HG02973 (cell line): ENCODE measurements at regions not wholly inside any gene's neighbourhood (a gene's known extent, or its start where the extent isn't known, plus 50 kb on each side); places are given as distances from the start of the nearest gene placed in this dataset.

Source experiments
- ATAC-seq: cut with Tn5 transposase; IDR thresholded peaks from one replicate; pipeline ENCODE4 v1.9.1; 2021; ENCODE audit warnings: moderate library complexity; ENCODE audit not compliant: unreplicated experiment

- ATAC-seq: no peak
Measured at GRCh38 chr5:93076096-93076495, 504.9 kb downstream of the NR2F1-AS1 start.

- no peak for ATAC-seq
Measured at GRCh38 chr5:93073547-93073946, 507.5 kb downstream of the NR2F1-AS1 start.

GRCh38 chr5:93072831-93073459 is 508.1 kb downstream of the NR2F1-AS1 start:
- no peak for ATAC-seq

GRCh38 chr5:93071710-93072109 is 509.3 kb downstream of the NR2F1-AS1 start:
- no peak for ATAC-seq

- ATAC-seq: no peak
Measured at GRCh38 chr5:93070938-93071337, 510.1 kb downstream of the NR2F1-AS1 start.

GRCh38 chr5:93069276-93069675 is 511.7 kb downstream of the NR2F1-AS1 start:
- no peak for ATAC-seq

GRCh38 chr5:93062548-93062947 is 518.5 kb downstream of the NR2F1-AS1 start:
- ATAC-seq: no peak

- ATAC-seq: no peak
Measured at GRCh38 chr5:93058309-93058708, 522.7 kb downstream of the NR2F1-AS1 start.

GRCh38 chr5:93057311-93057710 is 523.7 kb downstream of the NR2F1-AS1 start:
- ATAC-seq: no peak

GRCh38 chr5:93055971-93056370 is 525.0 kb downstream of the NR2F1-AS1 start:
- ATAC-seq: no peak

GRCh38 chr5:93055561-93055960 is 525.5 kb downstream of the NR2F1-AS1 start:
- ATAC-seq: no peak

GRCh38 chr5:93054424-93055163 is 526.4 kb downstream of the NR2F1-AS1 start:
- no peak for ATAC-seq

GRCh38 chr5:93053825-93054224 is 527.2 kb downstream of the NR2F1-AS1 start:
- no peak for ATAC-seq

GRCh38 chr5:93048858-93049257 is 532.2 kb downstream of the NR2F1-AS1 start:
- ATAC-seq: no peak

- no peak for ATAC-seq
Measured at GRCh38 chr5:93044859-93045666, 536.0 kb downstream of the NR2F1-AS1 start.

GRCh38 chr5:93039888-93040287 is 541.1 kb downstream of the NR2F1-AS1 start:
- ATAC-seq: no peak

- no peak for ATAC-seq
Measured at GRCh38 chr5:93034621-93035590, 546.1 kb downstream of the NR2F1-AS1 start.

- ATAC-seq: no peak
Measured at GRCh38 chr5:93022796-93023447, 558.1 kb downstream of the NR2F1-AS1 start.

- no peak for ATAC-seq
Measured at GRCh38 chr5:93022211-93022610, 558.8 kb downstream of the NR2F1-AS1 start.

GRCh38 chr5:93019896-93020295 is 561.1 kb downstream of the NR2F1-AS1 start:
- ATAC-seq: no peak
